ENCODE measurements at regions not wholly inside any gene's neighbourhood (a gene's known extent, or its start where the extent isn't known, plus 50 kb on each side); places are given as distances from the start of the nearest gene placed in this dataset.
A peak's percentile ranks its signal among the peaks of the same experiment; 100 is the strongest.
"Not testable (repeated sequence)": the region's sequence is repeated elsewhere in the genome, so short reads cannot be mapped to it uniquely, and the experiment has no call there.

- DNase-seq, result no peak
These were observed 52.8 kb upstream of the ADGRE5 start for GRCh38 chr19:14328406-14328805.

- not testable (repeated sequence) for DNase-seq
These were observed 54.2 kb upstream of the ADGRE5 start for GRCh38 chr19:14327061-14327460.

- no peak for DNase-seq
These were observed 55.4 kb upstream of the ADGRE5 start for GRCh38 chr19:14325863-14326262.

GRCh38 chr19:14325134-14325533 lies 56.1 kb upstream of the ADGRE5 start:
- no peak for DNase-seq

- no peak for DNase-seq
These were observed 58.3 kb upstream of the ADGRE5 start for GRCh38 chr19:14322889-14323463.

GRCh38 chr19:14320253-14320652 lies 61.0 kb upstream of the ADGRE5 start:
- no peak for DNase-seq

- DNase-seq, result not testable (repeated sequence)
These were observed 61.5 kb upstream of the ADGRE5 start for GRCh38 chr19:14319720-14320119.

- DNase-seq, result peak in 6 of 51 donors; percentile 2 to 12 (median 10)
These were observed 62.4 kb upstream of the ADGRE5 start for GRCh38 chr19:14318873-14319272.

GRCh38 chr19:14317157-14317556 lies 64.1 kb upstream of the ADGRE5 start:
- no peak for DNase-seq

- DNase-seq, result no peak
These were observed 65.8 kb upstream of the ADGRE5 start for GRCh38 chr19:14315433-14315832.

- DNase-seq, result no peak
These were observed 71.2 kb upstream of the ADGRE5 start for GRCh38 chr19:14310055-14310454.

- DNase-seq, result no peak
These were observed 75.5 kb upstream of the ADGRE5 start for GRCh38 chr19:14305706-14306105.

GRCh38 chr19:14301150-14301549 lies 80.1 kb upstream of the ADGRE5 start:
- no peak for DNase-seq

- no peak for DNase-seq
These were observed 80.9 kb upstream of the ADGRE5 start for GRCh38 chr19:14300303-14300702.

GRCh38 chr19:14299224-14299827 lies 81.9 kb upstream of the ADGRE5 start:
- DNase-seq, result not testable (repeated sequence)

GRCh38 chr19:14297883-14298576 lies 83.2 kb upstream of the ADGRE5 start:
- peak in 5 of 51 donors; percentile 1 to 25 (median 8) for DNase-seq

- DNase-seq, result not testable (repeated sequence)
These were observed 86.3 kb upstream of the ADGRE5 start for GRCh38 chr19:14294974-14295373.

- not testable (repeated sequence) for DNase-seq
These were observed 87.5 kb upstream of the ADGRE5 start for GRCh38 chr19:14293816-14294170.

GRCh38 chr19:14293101-14293815 lies 87.3 kb upstream of the ADGRL1 start:
- peak in 4 of 51 donors; percentile 0 to 8 (median 2) for DNase-seq

GRCh38 chr19:14289810-14290209 lies 83.8 kb upstream of the ADGRL1 start:
- not testable (repeated sequence) for DNase-seq

GRCh38 chr19:14287837-14288236 lies 81.9 kb upstream of the ADGRL1 start:
- not testable (repeated sequence) for DNase-seq

GRCh38 chr19:14286594-14286993 lies 80.6 kb upstream of the ADGRL1 start:
- not testable (repeated sequence) for DNase-seq
